SJSA1 (cell line): ENCODE measurements at regions not wholly inside any gene's neighbourhood (a gene's known extent, or its start where the extent isn't known, plus 50 kb on each side); places are given as distances from the start of the nearest gene placed in this dataset.
"Not testable (repeated sequence)": the region's sequence is repeated elsewhere in the genome, so short reads cannot be mapped to it uniquely, and the experiment has no call there.

Experiments
- DNase-seq, 2 experiments: peaks; one replicate each; pipeline ENCODE4 v3.0.0-alpha.2; 2015 to 2020; ENCODE audit warnings: low spot score in 2 of 2, low read depth in 1 of 2
- H3K27ac ChIP-seq: fragments of 250-450 bp; sonication (Bioruptor Pico); 2 replicates; pipeline ENCODE4 v1.5.1; 2020; ENCODE audit warnings: mild to moderate bottlenecking, moderate library complexity
- H3K27me3 ChIP-seq: fragments of 250-450 bp; sonication (Bioruptor Pico); replicated peaks from 2 replicates; pipeline ENCODE4 v1.5.1; 2020; ENCODE audit warnings: mild to moderate bottlenecking, moderate library complexity
- H3K36me3 ChIP-seq: fragments of 250-450 bp; sonication (Bioruptor Pico); 2 replicates; pipeline ENCODE4 v1.5.1; 2020; ENCODE audit warnings: mild to moderate bottlenecking
- H3K4me1 ChIP-seq: fragments of 250-450 bp; sonication (Bioruptor Pico); replicated peaks from 2 replicates; pipeline ENCODE4 v1.6.1; 2021; ENCODE audit warnings: mild to moderate bottlenecking
- H3K4me3 ChIP-seq: fragments of 250-450 bp; sonication (Bioruptor Pico); 2 replicates; pipeline ENCODE4 v1.5.1; 2020; ENCODE audit warnings: mild to moderate bottlenecking
- H3K9me3 ChIP-seq: fragments of 250-450 bp; sonication (Bioruptor Pico); replicated peaks from 2 replicates; pipeline ENCODE4 v1.5.1; 2020; ENCODE audit warnings: mild to moderate bottlenecking

DNA sequence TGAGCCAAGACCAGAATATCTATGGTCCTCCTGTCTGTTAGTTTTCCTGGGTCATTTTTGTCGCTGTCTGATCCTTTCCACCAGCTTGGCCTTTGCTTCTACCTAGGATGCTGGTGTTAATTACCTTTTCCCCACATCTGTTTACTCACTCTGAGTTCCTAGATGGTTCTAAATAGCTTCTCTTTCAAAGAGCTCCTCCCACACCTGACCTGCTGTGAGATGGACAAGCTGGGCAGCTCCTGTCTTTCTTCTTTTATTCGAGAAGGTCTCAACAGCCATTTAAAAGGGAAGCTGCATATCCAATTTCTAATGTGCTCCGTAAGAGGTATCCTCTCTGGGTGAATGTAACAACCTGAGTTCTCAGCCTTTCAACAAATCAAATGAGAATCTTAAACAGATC lies 156.2 kb downstream of the HRH4 start:
- Histone ChIP-seq H3K36me3 (no peaks in the 10 kb centered on the region), H3K9me3 (no peaks in the 10 kb centered on the region), H3K27ac (no peak overlapping the region), H3K4me3 (no peak overlapping the region), H3K27me3 (no peaks in the 10 kb centered on the region), H3K4me1 (no peaks in the 10 kb centered on the region)
- DNase-seq: no peak

DNA sequence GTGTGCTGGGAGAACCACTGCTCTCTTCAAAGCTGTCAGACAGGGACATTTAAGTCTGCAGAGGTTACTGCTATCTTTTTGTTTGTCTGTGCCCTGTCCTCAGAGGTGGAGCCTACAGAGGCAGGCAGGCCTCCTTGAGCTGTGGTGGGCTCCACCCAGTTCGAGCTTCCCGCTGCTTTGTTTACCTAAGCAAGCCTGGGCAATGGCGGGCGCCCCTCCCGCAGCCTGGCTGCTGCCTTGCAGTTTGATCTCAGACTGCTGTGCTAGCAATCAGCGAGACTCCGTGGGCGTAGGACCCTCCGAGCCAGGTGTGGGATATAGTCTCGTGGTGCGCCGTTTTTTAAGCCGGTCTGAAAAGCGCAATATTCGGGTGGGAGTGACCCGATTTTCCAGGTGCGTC lies 164.0 kb downstream of the HRH4 start:
- H3K27ac ChIP-seq, H3K9me3 ChIP-seq, DNase-seq, H3K27me3 ChIP-seq, H3K4me1 ChIP-seq, H3K4me3 ChIP-seq, H3K36me3 ChIP-seq: not testable (repeated sequence)

DNA sequence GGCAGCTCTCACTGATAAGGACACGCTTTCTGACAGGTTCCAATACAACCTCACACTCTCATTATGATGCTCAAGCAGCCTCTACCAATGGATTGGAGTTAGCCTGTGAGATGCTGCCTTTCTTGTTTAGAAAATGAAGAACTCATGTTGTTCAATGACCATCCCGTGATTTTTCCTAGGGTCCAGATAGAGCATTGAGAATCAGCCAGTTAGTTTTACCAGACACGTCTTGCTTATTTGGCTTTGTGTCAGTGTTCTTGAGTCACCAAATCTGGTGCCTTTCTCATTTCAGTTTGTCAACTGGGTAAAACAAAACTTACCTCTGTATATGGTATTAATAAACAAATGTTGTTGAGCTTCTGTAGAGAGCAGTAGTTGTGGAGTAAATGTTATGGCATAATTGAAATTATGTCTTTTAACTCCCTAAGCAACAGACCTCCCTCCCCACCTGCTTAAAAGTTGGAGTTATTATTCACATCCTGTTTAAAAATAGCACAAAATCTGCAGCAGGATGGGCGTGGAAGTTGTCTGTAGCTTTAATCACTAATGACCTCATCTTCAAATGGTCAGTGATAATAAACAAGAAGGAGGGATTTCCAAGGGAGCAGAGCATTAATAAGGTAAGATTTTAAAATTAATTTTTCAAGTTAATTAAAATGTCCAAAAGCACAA lies 167.3 kb downstream of the HRH4 start:
- H3K36me3 ChIP-seq: no peaks in the 10 kb centered on the region
- DNase-seq: no peak
- no peaks in the 10 kb centered on the region for H3K4me1 ChIP-seq
- H3K27ac ChIP-seq: no peak overlapping the region
- H3K27me3 ChIP-seq: no peaks in the 10 kb centered on the region
- H3K4me3 ChIP-seq: no peak overlapping the region
- no peaks in the 10 kb centered on the region for H3K9me3 ChIP-seq

DNA sequence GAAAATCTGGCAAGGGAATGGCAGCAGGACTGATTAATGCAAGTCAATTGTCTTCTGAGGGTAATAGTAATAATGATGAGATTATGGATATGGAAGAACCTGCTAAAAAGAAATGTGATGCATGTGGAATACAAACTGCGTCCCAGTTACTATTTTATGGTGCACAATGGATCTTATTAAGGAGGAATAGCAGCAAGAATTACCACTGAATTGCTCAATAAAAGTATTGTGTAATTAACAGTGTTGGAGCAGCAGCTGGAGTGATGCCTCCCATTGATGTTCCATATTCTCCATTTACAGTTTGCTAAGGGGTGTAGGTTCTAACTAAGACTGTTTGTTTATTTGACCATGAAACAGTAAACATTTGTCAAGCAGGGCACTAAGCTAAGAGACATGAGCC lies 167.9 kb downstream of the HRH4 start:
- H3K27ac ChIP-seq: no peak overlapping the region
- no peaks in the 10 kb centered on the region for H3K27me3 ChIP-seq
- H3K9me3 ChIP-seq: no peaks in the 10 kb centered on the region
- H3K36me3 ChIP-seq: no peaks in the 10 kb centered on the region
- DNase-seq: no peak
- no peak overlapping the region for H3K4me3 ChIP-seq
- no peaks in the 10 kb centered on the region for H3K4me1 ChIP-seq

DNA sequence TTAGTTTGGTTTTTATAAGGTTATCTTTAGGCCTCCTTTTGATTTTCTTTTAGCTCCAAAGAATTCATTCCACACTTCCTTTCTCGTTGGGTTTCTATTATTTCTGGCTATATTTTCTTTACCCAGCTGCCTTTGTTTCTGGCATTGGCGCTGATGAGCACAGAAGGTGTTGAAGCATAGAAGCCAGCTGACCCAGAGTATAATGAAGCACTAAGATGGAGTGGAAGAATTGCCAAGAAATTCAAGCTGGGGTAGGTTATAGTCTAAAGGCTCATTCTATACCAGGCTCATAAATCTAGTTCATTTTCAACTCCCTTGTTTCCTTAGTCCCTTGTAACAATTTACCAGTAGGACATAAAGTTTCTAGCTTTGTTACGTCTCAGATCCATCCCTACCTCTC lies 169.5 kb downstream of the HRH4 start:
- Histone ChIP-seq H3K27ac (no peak overlapping the region), H3K36me3 (no peaks in the 10 kb centered on the region), H3K4me1 (no peaks in the 10 kb centered on the region), H3K9me3 (no peaks in the 10 kb centered on the region), H3K4me3 (no peak overlapping the region), H3K27me3 (no peaks in the 10 kb centered on the region)
- DNase-seq: no peak

DNA sequence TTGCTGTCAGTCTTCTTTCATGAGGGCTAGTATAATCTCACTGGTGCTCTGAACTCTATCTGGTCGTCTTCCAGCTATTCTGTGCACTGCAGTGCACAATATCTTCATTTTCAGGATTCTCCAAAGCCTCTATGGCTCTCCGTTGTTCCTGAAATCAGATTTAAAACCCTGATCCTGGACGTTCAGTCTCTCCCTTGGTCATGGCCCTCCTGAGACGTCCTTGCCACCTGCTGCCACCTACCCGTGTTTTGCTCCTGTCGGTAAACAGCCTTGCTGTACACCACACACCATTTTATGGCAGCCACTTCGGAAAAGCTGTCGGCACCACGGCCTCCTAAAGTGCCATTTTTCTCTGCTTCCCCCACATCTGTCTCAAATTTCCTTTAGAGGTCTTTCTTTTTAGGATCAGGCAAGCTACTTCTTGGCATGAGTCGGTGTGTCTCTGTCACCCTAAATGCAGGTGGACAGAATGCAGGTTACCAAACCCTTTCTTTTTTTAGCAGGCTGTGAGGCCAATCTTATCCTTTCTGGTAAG lies 170.0 kb downstream of the HRH4 start:
- Histone ChIP-seq H3K9me3 (no peaks in the 10 kb centered on the region), H3K4me1 (no peaks in the 10 kb centered on the region)
- DNase-seq: no peak

DNA sequence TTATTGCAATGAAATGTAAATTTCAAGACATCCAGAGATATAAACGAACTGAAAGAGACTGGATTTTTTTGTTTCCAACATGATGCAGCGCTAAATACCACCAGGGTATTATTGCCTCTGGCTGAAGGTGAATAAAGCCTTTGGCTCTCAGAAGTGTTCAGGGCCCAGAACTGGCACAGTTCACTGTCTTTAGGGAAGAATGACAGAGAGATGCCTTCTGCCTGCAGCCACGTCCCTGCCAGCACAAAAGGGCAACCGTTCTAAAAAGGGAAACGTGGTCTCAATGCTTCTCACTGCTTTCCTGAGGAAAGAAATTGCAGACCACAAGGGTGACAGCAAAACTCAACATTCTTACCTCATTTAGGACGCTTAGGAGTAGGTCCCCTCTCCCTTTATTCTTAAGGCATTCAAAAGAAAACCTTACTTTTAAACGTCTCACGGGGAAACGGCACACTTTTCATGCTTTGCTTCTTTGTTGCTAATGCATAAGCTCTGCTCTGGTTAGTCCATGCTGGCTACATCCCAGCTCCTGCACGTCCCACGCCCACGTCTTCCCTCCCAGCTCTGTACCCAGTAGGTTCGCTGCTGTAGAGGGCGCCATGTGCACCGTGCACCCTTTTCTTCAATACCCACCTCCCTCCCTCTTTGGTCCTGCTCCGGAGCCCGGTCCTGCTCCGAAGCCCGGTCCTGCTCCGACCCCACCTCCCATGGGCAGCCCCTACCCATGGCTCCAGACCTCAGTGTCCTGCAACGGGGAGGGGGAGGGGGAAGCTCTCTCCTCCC lies 171.0 kb downstream of the HRH4 start:
- no peak overlapping the region for H3K4me3 ChIP-seq

More for the DNA sequence above, 170.0 kb downstream of the HRH4 start:
- Histone ChIP-seq H3K27ac (no peak overlapping the region), H3K4me3 (no peak overlapping the region), H3K36me3 (no peaks in the 10 kb centered on the region), H3K27me3 (no peaks in the 10 kb centered on the region)

DNA sequence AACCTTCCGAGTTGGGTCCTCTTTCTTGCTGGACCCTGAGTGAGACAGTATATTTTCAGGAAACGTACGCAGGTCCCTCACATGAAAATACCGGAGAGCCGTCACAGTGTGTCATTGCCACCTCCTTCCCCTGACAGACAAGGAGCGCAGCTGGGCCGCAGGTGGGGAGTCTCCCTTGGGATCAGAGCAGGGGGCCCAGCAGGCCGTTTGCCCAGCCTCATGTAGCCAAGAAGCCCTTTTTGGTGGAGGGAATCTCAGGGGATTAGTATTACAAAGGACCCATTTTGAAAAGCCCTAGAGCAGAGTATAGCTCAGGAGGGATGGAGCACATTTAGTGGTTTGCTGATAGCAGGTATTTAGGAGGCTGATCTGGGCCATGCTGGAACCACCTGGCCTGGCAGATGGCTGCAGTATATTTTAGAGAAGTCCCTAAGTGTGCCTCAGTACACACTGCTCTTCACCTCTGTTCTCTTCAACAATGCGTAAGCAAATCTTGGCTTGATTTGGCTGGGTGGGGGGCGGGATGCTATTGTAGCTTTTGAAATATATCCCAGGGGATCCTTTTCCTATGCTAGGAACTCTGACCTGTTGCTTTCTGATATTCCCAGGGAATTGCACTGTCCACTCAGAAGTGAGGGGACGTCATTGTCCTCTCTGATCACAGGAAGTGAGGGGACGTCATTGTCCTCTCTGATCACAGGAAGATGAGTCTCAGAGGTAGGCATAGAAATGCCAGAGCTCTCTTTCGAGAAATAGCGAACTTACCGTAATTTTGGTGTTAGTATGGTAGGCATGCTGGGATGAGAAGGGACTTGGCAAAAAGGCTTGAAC lies 171.9 kb downstream of the HRH4 start:
- H3K4me1 ChIP-seq: no peaks in the 10 kb centered on the region
- no peaks in the 10 kb centered on the region for H3K36me3 ChIP-seq
- H3K27ac ChIP-seq: no peak overlapping the region
- no peak overlapping the region for H3K4me3 ChIP-seq
- no peaks in the 10 kb centered on the region for H3K9me3 ChIP-seq
- DNase-seq: no peak
- H3K27me3 ChIP-seq: no peaks in the 10 kb centered on the region

More for the DNA sequence above, 171.0 kb downstream of the HRH4 start:
- Histone ChIP-seq H3K9me3 (no peaks in the 10 kb centered on the region), H3K4me1 (no peaks in the 10 kb centered on the region), H3K36me3 (no peaks in the 10 kb centered on the region), H3K27ac (no peak overlapping the region), H3K27me3 (no peaks in the 10 kb centered on the region)
- DNase-seq: no peak

DNA sequence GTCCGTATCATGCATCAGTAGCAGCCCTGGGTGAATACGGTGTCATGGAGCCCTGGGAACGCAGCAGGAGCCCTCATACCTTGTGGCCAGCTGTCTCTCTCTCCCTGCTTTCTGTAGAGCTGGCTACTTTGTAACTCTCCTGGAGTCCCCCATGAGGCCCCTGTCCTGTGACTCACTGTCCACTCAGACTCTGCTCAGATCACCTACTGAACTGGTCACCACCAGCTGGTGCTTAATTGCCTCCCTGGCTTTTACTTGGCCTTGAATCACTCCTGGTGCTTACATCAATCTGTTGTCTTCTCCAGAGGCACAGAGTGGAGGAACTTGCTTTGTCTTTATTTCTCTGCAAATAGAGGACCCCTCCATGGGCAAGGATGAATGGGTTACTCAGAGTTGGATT lies 172.7 kb downstream of the HRH4 start:
- H3K27me3 ChIP-seq: no peaks in the 10 kb centered on the region
- H3K4me1 ChIP-seq: no peaks in the 10 kb centered on the region
- no peak overlapping the region for H3K4me3 ChIP-seq
- no peak for DNase-seq
- H3K9me3 ChIP-seq: no peaks in the 10 kb centered on the region
- H3K36me3 ChIP-seq: no peaks in the 10 kb centered on the region
- no peak overlapping the region for H3K27ac ChIP-seq

DNA sequence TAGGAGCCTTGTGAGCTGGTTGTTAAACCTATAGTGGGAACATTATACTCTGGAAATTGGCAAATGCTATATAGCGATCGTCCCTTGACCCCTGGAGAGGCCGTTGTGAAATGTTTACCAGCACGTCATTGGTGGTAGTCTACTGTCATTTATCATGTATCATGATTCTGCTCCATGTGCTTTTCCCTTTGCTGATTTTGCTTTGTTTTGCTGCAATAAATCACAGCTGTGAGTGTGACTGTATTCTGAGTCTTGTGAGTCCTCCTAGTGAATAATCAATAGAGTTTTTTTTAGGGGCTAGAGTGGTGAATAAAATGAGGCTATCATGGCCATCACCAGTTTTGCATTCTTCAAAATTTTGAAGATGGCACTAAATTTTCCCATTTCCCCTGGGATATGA lies 189.1 kb downstream of the HRH4 start:
- Histone ChIP-seq H3K36me3 (no peaks in the 10 kb centered on the region), H3K27ac (no peak overlapping the region), H3K27me3 (no peaks in the 10 kb centered on the region), H3K4me1 (no peaks in the 10 kb centered on the region), H3K9me3 (no peaks in the 10 kb centered on the region), H3K4me3 (no peak overlapping the region)
- no peak for DNase-seq

DNA sequence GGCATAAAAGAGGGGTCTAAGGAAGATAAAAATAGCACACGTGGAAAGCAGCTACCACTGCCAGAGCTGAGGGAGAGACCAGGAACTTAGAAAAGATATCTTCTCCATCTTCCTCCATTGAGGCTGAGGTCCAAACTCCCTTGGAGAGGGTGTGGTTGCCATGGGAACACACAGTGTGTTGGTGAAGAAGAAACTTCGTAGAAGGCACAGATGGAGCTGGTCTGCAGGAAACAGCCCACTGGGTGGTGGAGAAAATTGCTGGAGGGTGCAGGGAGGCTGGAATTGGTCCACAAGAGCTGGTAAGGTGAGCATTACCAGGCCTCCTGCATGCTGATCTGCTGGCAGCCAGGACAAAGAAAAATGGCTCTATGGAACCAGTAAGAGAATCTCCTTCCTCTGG lies 191.0 kb downstream of the HRH4 start:
- DNase-seq: no peak
- no peaks in the 10 kb centered on the region for H3K9me3 ChIP-seq
- no peaks in the 10 kb centered on the region for H3K36me3 ChIP-seq
- no peaks in the 10 kb centered on the region for H3K27me3 ChIP-seq
- no peak overlapping the region for H3K4me3 ChIP-seq
- no peaks in the 10 kb centered on the region for H3K4me1 ChIP-seq
- no peak overlapping the region for H3K27ac ChIP-seq

DNA sequence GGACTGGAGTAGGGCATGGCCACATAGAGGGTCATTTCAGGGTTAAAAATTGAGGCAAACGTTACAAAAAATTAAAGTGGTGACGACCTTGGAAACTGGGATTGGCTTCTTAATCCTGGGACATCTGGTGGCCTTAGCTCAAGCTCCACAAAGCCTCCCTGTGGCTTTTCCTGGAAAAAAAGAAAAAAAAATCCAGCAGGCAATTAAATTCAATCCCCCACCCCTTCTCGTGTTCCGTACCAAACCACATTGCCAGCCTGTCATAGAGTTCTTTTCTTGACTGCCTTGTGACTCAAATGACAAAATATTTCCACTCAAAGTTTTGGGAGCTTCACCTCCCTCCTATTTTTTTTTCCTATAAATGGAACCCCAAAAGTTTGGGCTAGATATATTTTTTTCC lies 195.6 kb downstream of the HRH4 start:
- Histone ChIP-seq H3K36me3 (no peaks in the 10 kb centered on the region), H3K4me3 (no peak overlapping the region), H3K27me3 (no peaks in the 10 kb centered on the region), H3K4me1 (no peaks in the 10 kb centered on the region), H3K27ac (no peak overlapping the region), H3K9me3 (no peaks in the 10 kb centered on the region)
- DNase-seq: no peak

DNA sequence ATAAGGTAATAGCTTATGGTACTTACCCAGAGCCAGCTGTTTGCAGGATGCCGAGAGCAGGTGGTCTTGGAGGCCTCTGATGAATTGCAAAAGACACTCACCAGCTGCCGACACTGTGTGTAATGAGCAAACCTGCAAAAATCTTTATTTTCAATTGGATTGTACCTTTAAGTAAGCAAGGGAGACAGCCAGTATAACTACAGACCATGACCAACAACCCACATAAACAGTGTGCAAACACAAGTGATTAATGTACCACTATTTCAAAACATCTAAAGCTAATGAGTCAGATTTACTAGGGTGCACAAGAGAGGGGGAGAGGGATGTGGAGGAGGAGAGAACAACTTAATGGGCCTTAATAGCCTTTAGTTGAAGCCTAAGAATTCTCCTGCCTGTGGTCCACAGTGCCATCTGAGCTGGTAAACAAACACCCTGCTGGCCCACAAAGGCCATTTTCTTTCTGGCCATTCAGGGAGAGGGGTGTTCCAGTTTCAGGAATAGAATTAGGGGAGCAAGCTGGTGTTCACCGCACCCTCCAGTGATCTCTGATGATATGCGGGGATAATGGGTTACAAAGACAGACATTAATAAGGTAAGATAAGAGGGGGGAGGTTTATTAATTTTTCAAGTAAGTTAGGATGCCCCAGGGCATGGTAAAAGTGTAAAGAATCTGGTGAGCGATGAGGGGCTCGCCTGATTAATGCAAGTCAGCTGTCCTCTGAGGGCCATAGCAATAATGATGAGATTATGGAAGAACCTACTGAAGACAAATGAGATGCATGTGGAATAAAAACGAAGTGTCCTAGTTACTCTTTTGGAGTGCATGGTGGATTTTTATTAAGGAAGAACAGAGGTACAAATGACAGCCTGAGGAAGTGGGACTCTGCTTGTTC lies 196.4 kb downstream of the HRH4 start:
- Histone ChIP-seq H3K27me3 (no peaks in the 10 kb centered on the region), H3K27ac (no peak overlapping the region), H3K9me3 (no peaks in the 10 kb centered on the region), H3K36me3 (no peaks in the 10 kb centered on the region), H3K4me1 (no peaks in the 10 kb centered on the region), H3K4me3 (no peak overlapping the region)
- no peak for DNase-seq
